Common myeloid progenitor, CD34-positive (primary cell): ENCODE measurements at regions not wholly inside any gene's neighbourhood (a gene's known extent, or its start where the extent isn't known, plus 50 kb on each side); places are given as distances from the start of the nearest gene placed in this dataset.
A peak's percentile ranks its signal among the peaks of the same experiment; 100 is the strongest.

Experiments
- CTCF ChIA-PET: fragments of 350-600 bp; sonication (Branson Sonifier 250); formaldehyde crosslinking; loops from one replicate; lab custom pipeline; 2021; ENCODE audit warnings: antibody characterized with exemption; lab: Charles Lee
- POLR2A ChIA-PET: fragments of 350-600 bp; sonication (Branson Sonifier 250); formaldehyde crosslinking; loops from one replicate; lab custom pipeline; 2021; ENCODE audit warnings: antibody characterized with exemption; lab: Charles Lee
- DNase-seq, 3 donors: peaks; one replicate each; pipeline versions ENCODE4 v3.0.0 to v3.0.0-alpha.2; 2013
- H3K27ac ChIP-seq, 2 experiments: 1 replicate in 1 of 2; 2 replicates in 1 of 2; pipeline ENCODE4 v1.7.0; 2013; ENCODE audit warnings: inconsistent platforms in 2 of 2, low read length in 2 of 2, mild to moderate bottlenecking in 2 of 2, low read depth in 1 of 2, moderate library complexity in 1 of 2; ENCODE audit not compliant: severe bottlenecking in 2 of 2, insufficient read depth in 1 of 2, poor library complexity in 1 of 2
- H3K27me3 ChIP-seq, 5 experiments: replicated peaks in 2 of 5; 1 replicate in 3 of 5; 2 replicates in 2 of 5; pipeline versions ENCODE4 v1.6.1 to v1.7.0; 2013; ENCODE audit warnings: low read length in 4 of 5, mild to moderate bottlenecking in 2 of 5, moderate library complexity in 2 of 5, inconsistent platforms in 1 of 5; ENCODE audit not compliant: insufficient read depth in 5 of 5, control insufficient read depth in 4 of 5
- H3K36me3 ChIP-seq, 4 experiments: 1 replicate in 2 of 4; 2 replicates in 2 of 4; pipeline versions ENCODE4 v1.6.1 to v1.7.0; 2013; ENCODE audit warnings: low read length in 3 of 4, control low read depth in 1 of 4, mild to moderate bottlenecking in 1 of 4; ENCODE audit not compliant: control insufficient read depth in 4 of 4, insufficient read depth in 4 of 4
- H3K4me1 ChIP-seq, 4 experiments: 1 replicate in 3 of 4; 2 replicates in 1 of 4; pipeline versions ENCODE4 v1.6.1 to v1.7.1; 2013; ENCODE audit warnings: low read length in 3 of 4, mild to moderate bottlenecking in 3 of 4, control low read depth in 1 of 4, inconsistent platforms in 1 of 4, moderate library complexity in 1 of 4; ENCODE audit not compliant: control insufficient read depth in 4 of 4, insufficient read depth in 4 of 4; ENCODE audit errors: control extremely low read depth in 1 of 4
- H3K4me3 ChIP-seq, 7 experiments: 1 replicate in 4 of 7; 2 replicates in 3 of 7; pipeline versions ENCODE4 v1.5.1 to v1.7.0; 2013; ENCODE audit warnings: mild to moderate bottlenecking in 7 of 7, low read length in 6 of 7, moderate library complexity in 6 of 7, inconsistent platforms in 2 of 7, low read depth in 2 of 7, control low read depth in 1 of 7; ENCODE audit not compliant: insufficient read depth in 4 of 7, control insufficient read depth in 1 of 7; ENCODE audit errors: extremely low read depth in 1 of 7
- H3K9me3 ChIP-seq, 5 experiments: 1 replicate in 4 of 5; 2 replicates in 1 of 5; pipeline versions ENCODE4 v1.6.1 to v1.7.1; 2013; ENCODE audit warnings: low read length in 4 of 5, mild to moderate bottlenecking in 2 of 5, inconsistent platforms in 1 of 5, low read depth in 1 of 5, moderate library complexity in 1 of 5; ENCODE audit not compliant: control insufficient read depth in 4 of 5, insufficient read depth in 2 of 5; ENCODE audit errors: control extremely low read depth in 1 of 5
- WGBS: methylation state at CpG from one replicate; pipeline ENCODE4 v1.1.5; 2013; ENCODE audit not compliant: insufficient coverage; 5-methylcytosine and 5-hydroxymethylcytosine counted together

- CTCF ChIA-PET = no interaction called here
Observed at GRCh38 chr7:25294624-25295023, 66.3 kb upstream of the NPVF start.

GRCh38 chr7:25295387-25295786 is 67.1 kb upstream of the NPVF start:
- Histone ChIP-seq H3K4me1 (no peaks in the 10 kb centered on the region), H3K4me3 (no peak overlapping the region), H3K27ac (no peak overlapping the region), H3K36me3 (no peaks in the 10 kb centered on the region), H3K9me3 (no peaks in the 10 kb centered on the region), H3K27me3 (no peaks in the 10 kb centered on the region)
- WGBS = no CpG with 5 or more reads among the region's 4 CpGs
- ChIA-PET CTCF (no interaction called here), POLR2A (no interaction called here)
- no peak for DNase-seq

More at GRCh38 chr7:25294624-25295023, 66.3 kb upstream of the NPVF start:
- Histone ChIP-seq H3K36me3 (no peaks in the 10 kb centered on the region), H3K27me3 (no peaks in the 10 kb centered on the region), H3K4me3 (no peak overlapping the region), H3K9me3 (no peaks in the 10 kb centered on the region), H3K27ac (no peak overlapping the region), H3K4me1 (no peaks in the 10 kb centered on the region)
- DNase-seq = no peak
- POLR2A ChIA-PET = no interaction called here
- whole genome bisulfite sequencing = 100% methylated on average over 2 of the region's 3 CpGs

- no peaks in the 10 kb centered on the region for H3K36me3 ChIP-seq
- no peak overlapping the region for H3K4me3 ChIP-seq
- H3K27me3 ChIP-seq = no peaks in the 10 kb centered on the region
- WGBS = 83% methylated on average over 1 of the region's 3 CpGs
- no peaks in the 10 kb centered on the region for H3K9me3 ChIP-seq
- ChIA-PET CTCF (no interaction called here), POLR2A (no interaction called here)
- H3K4me1 ChIP-seq = no peaks in the 10 kb centered on the region
- H3K27ac ChIP-seq = no peak overlapping the region
- no peak for DNase-seq
Observed at GRCh38 chr7:25296086-25296485, 67.8 kb upstream of the NPVF start.

- no peaks in the 10 kb centered on the region for H3K9me3 ChIP-seq
- ChIA-PET POLR2A (no interaction called here), CTCF (no interaction called here)
- no peaks in the 10 kb centered on the region for H3K4me1 ChIP-seq
- no peaks in the 10 kb centered on the region for H3K36me3 ChIP-seq
- H3K27ac ChIP-seq = no peak overlapping the region
- no peak for DNase-seq
- no peaks in the 10 kb centered on the region for H3K27me3 ChIP-seq
- no CpG with 5 or more reads among the region's 1 CpG for WGBS
- H3K4me3 ChIP-seq = no peak overlapping the region
Observed at GRCh38 chr7:25297278-25297677, 69.0 kb upstream of the NPVF start.

DNA sequence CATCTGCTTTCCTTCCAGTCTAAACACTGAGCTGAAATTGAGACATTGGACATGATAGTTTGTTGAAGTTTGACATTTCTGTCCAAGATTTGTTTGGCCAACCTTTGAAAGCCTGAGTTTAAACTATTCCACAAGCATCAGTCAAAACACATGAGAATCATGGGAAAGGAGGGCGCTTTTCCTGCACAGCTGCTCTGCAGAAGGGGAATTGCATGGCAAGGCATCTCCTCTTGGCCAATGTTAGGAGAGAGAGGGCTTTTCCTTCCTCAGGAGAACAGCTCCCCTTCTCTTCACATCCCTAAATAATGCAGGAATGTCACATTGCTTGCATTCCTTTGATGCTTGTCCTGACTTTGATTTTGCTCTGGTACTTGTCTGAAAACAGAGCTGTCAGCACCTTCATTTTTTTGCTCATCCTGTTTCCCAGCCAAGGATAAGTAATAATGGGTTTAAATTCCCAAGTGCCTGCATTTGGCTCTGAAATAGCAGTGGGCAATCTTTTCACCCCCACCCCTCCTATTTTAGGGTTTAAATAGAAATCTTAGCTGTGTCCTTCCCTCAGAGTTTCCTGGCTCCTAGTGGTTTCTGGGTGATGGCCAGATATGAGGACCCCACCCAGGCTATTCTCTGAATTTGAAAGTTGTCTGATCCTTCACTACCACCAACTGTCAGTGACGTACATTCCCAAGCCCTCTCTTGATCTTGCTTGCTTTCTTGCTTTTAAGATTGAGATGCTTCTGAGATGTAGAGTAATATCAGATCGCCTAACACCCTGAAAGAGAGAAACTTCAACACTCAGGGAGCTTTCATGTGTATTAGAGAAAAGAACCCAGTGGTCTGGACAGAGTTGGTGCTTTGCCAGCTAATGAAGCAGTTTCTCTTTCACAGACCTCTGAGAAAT is 75.2 kb upstream of the NPVF start:
- ChIA-PET CTCF (no interaction called here), POLR2A (no interaction called here)
- H3K4me1 ChIP-seq = no peaks in the 10 kb centered on the region
- peaks cover 0 to 5% (median 0%) of the 10 kb centered on the region in 5 experiments for H3K27me3 ChIP-seq
- H3K4me3 ChIP-seq = no peak overlapping the region
- WGBS = 88% methylated on average over 2 of the region's 3 CpGs
- no peak overlapping the region for H3K27ac ChIP-seq
- no peaks in the 10 kb centered on the region for H3K9me3 ChIP-seq
- DNase-seq = peak in 2 of 3 donors; percentile 11 to 17
- no peaks in the 10 kb centered on the region for H3K36me3 ChIP-seq

- Histone ChIP-seq H3K27ac (no peak overlapping the region), H3K4me3 (no peak overlapping the region), H3K9me3 (no peaks in the 10 kb centered on the region), H3K27me3 (peaks cover 0 to 5% (median 0%) of the 10 kb centered on the region in 5 experiments), H3K4me1 (no peaks in the 10 kb centered on the region), H3K36me3 (no peaks in the 10 kb centered on the region)
- 100% methylated on average over 1 of the region's 4 CpGs for WGBS
- ChIA-PET POLR2A (no interaction called here), CTCF (no interaction called here)
- DNase-seq = no peak
Observed at GRCh38 chr7:25304691-25305090, 76.4 kb upstream of the NPVF start.

GRCh38 chr7:25305831-25306230 is 77.5 kb upstream of the NPVF start:
- POLR2A ChIA-PET = no interaction called here
- Histone ChIP-seq H3K27ac (no peak overlapping the region), H3K4me3 (no peak overlapping the region), H3K4me1 (no peaks in the 10 kb centered on the region), H3K36me3 (no peaks in the 10 kb centered on the region), H3K9me3 (no peaks in the 10 kb centered on the region), H3K27me3 (peaks cover 0 to 5% (median 0%) of the 10 kb centered on the region in 5 experiments)
- 100% methylated on average over 1 of the region's 1 CpG for WGBS
- CTCF ChIA-PET = interaction anchor here (1.4 kb wide), 1 partner anchor 64 kb away, joined by 3 read pairs; no protein-coding TSS in a partner anchor
- no peak for DNase-seq
